Esophagus squamous epithelium (tissue), 5 donors: ENCODE measurements at regions not wholly inside any gene's neighbourhood (a gene's known extent, or its start where the extent isn't known, plus 50 kb on each side); places are given as distances from the start of the nearest gene placed in this dataset.

Source experiments
- DNase-seq: peaks from one replicate; lab custom pipeline; 2025; lab: John Stamatoyannopoulos, UW
- H3K27ac ChIP-seq, 4 donors: fragments of 200-600 bp; sonication (generic); one replicate each; pipeline ENCODE4 v1.5.1; 2016 to 2019; ENCODE audit warnings: mild to moderate bottlenecking in 1 of 4
- H3K27me3 ChIP-seq, 4 donors: fragments of 200-600 bp; sonication (generic); 1 replicate in 3 of 4; 2 replicates in 1 of 4; pipeline versions ENCODE4 v1.5.1 to v1.6.0; 2017 to 2021; ENCODE audit warnings: antibody characterized with exemption in 1 of 4
- H3K36me3 ChIP-seq, 3 donors: fragments of 200-600 bp; sonication (generic); one replicate each; pipeline ENCODE4 v1.5.1; 2016 to 2019
- H3K4me1 ChIP-seq, 3 donors: fragments of 200-600 bp; sonication (generic); one replicate each; pipeline ENCODE4 v1.5.1; 2017 to 2019
- H3K4me3 ChIP-seq, 4 donors: fragments of 200-600 bp; sonication (generic); 1 replicate in 3 of 4; 2 replicates in 1 of 4; pipeline ENCODE4 v1.5.1; 2016 to 2019; ENCODE audit warnings: mild to moderate bottlenecking in 2 of 4, moderate library complexity in 1 of 4
- H3K9me3 ChIP-seq, 3 donors: fragments of 200-600 bp; sonication (generic); one replicate each; pipeline ENCODE4 v1.5.1; 2016 to 2019
- CTCF ChIP-seq, 6 experiments: fragments of 450-650 bp in 4 of 6; fragments of 200-600 bp in 2 of 6; sonication (generic) in 2 of 6; IDR thresholded peaks; one replicate each; pipeline ENCODE4 v1.5.1; 2016 to 2019; ENCODE audit warnings: antibody characterized with exemption in 6 of 6, mild to moderate bottlenecking in 4 of 6, moderate library complexity in 4 of 6
- POLR2A ChIP-seq, 4 donors: fragments of 450-650 bp; IDR thresholded peaks; one replicate each; pipeline ENCODE4 v1.6.1; 2017; ENCODE audit warnings: antibody characterized with exemption in 4 of 4, mild to moderate bottlenecking in 4 of 4, moderate library complexity in 3 of 4
- WGBS, 2 donors: methylation state at CpG; one replicate each; pipeline ENCODE4 v1.1.5; 2018; 5-methylcytosine and 5-hydroxymethylcytosine counted together
- intact Hi-C: fragments of 100-400 bp; cut with DNase I; formaldehyde crosslinking; loops from one replicate; pipeline ENCODE4 v1.15.0; 2022
- donor health status: DM: yes; HTN: yes; CAD: no.

GRCh38 chr2:168346725-168347477 is 99.5 kb upstream of the STK39 start:
- Histone ChIP-seq H3K9me3 (no peaks in the 10 kb centered on the region), H3K27me3 (peaks cover 0 to 14% (median 0%) of the 10 kb centered on the region in 4 donors), H3K27ac (no peak overlapping the region), H3K4me3 (peak overlapping the region; percentile 28 to 69 (median 44)), H3K36me3 (no peaks in the 10 kb centered on the region), H3K4me1 (peaks cover 0 to 5% (median 0%) of the 10 kb centered on the region in 3 donors)
- TF ChIP-seq POLR2A (IDR thresholded peaks at IDR 0.05) (no peak), CTCF (IDR thresholded peaks at IDR 0.05) (peak; percentile 63 to 92 (median 88))
- intact Hi-C loops: loop anchor here (5.0 to 10.0 kb wide), 3 partner anchors 338 to 575 kb away; no protein-coding TSS in a partner anchor
- no peak for DNase-seq
- WGBS, 2 donors: 19 to 25% methylated on average over 13 of the region's 13 CpGs

- no peak for DNase-seq
- intact Hi-C loops: loop anchor here (5.0 to 10.0 kb wide), 3 partner anchors 337 to 574 kb away; no protein-coding TSS in a partner anchor
- Histone ChIP-seq H3K4me3 (no peak overlapping the region), H3K27ac (no peak overlapping the region), H3K36me3 (no peaks in the 10 kb centered on the region), H3K27me3 (peaks cover 0 to 14% (median 0%) of the 10 kb centered on the region in 4 donors), H3K9me3 (no peaks in the 10 kb centered on the region), H3K4me1 (peaks cover 0 to 5% (median 0%) of the 10 kb centered on the region in 3 donors)
- 86 to 89% methylated on average over 2 of the region's 2 CpGs for WGBS, 2 donors
- TF ChIP-seq CTCF (IDR thresholded peaks at IDR 0.05): peak in 1 of 6 experiments; percentile 43
- no peak for TF ChIP-seq POLR2A (IDR thresholded peaks at IDR 0.05)
Measured at GRCh38 chr2:168348076-168348475, 100.7 kb upstream of the STK39 start.

- H3K27me3 ChIP-seq: peaks cover 0 to 1% (median 0%) of the 10 kb centered on the region in 4 donors
- peaks cover 0 to 4% (median 0%) of the 10 kb centered on the region in 3 donors for H3K9me3 ChIP-seq
- no peak for DNase-seq
- no peak overlapping the region for H3K27ac ChIP-seq
- 85 to 92% methylated on average over 2 of the region's 2 CpGs for WGBS, 2 donors
- intact Hi-C loops: no loop called here
- H3K4me3 ChIP-seq: no peak overlapping the region
- TF ChIP-seq POLR2A (IDR thresholded peaks at IDR 0.05) (no peak), CTCF (IDR thresholded peaks at IDR 0.05) (no peak)
- H3K36me3 ChIP-seq: no peaks in the 10 kb centered on the region
- peaks cover 0 to 5% (median 0%) of the 10 kb centered on the region in 3 donors for H3K4me1 ChIP-seq
Measured at GRCh38 chr2:168350380-168350779, 103.0 kb upstream of the STK39 start.

- Histone ChIP-seq H3K36me3 (no peaks in the 10 kb centered on the region), H3K27me3 (no peaks in the 10 kb centered on the region), H3K4me1 (no peaks in the 10 kb centered on the region), H3K4me3 (no peak overlapping the region), H3K27ac (no peak overlapping the region), H3K9me3 (peaks cover 0 to 4% (median 0%) of the 10 kb centered on the region in 3 donors)
- intact Hi-C loops: no loop called here
- 82 to 88% methylated on average over 2 of the region's 2 CpGs for WGBS, 2 donors
- TF ChIP-seq CTCF (IDR thresholded peaks at IDR 0.05): no peak
- TF ChIP-seq POLR2A (IDR thresholded peaks at IDR 0.05): no peak
- DNase-seq: no peak
Measured at GRCh38 chr2:168353251-168353650, 102.8 kb upstream of the CERS6 start.

GRCh38 chr2:168354499-168354898 is 101.6 kb upstream of the CERS6 start:
- TF ChIP-seq CTCF (IDR thresholded peaks at IDR 0.05): no peak
- intact Hi-C loops: no loop called here
- Histone ChIP-seq H3K4me1 (no peaks in the 10 kb centered on the region), H3K27ac (no peak overlapping the region), H3K36me3 (no peaks in the 10 kb centered on the region), H3K4me3 (no peak overlapping the region), H3K9me3 (peaks cover 0 to 4% (median 0%) of the 10 kb centered on the region in 3 donors), H3K27me3 (no peaks in the 10 kb centered on the region)
- no peak for DNase-seq
- 69 to 96% methylated on average over 1 of the region's 1 CpG for WGBS, 2 donors
